SK-N-SH (cell line): ENCODE measurements at regions not wholly inside any gene's neighbourhood (a gene's known extent, or its start where the extent isn't known, plus 50 kb on each side); places are given as distances from the start of the nearest gene placed in this dataset.

Source experiments
- CTCF ChIA-PET: fragments of 300-600, 350-600 bp; formaldehyde crosslinking; extraction: SDS; loops from one replicate; lab custom pipeline; 2021; lab: Yijun Ruan, JAX
- POLR2A ChIA-PET: fragments of 350-600 bp; sonication (Branson Sonifier 250); formaldehyde crosslinking; extraction: SDS; loops from one replicate; lab custom pipeline; 2020; ENCODE audit warnings: antibody characterized with exemption, inconsistent platforms; lab: Yijun Ruan, JAX
- DNase-seq: peaks from one replicate; pipeline ENCODE4 v3.0.0; 2012
- H2AFZ ChIP-seq: fragments of 200-600 bp; sonication (generic); 2 replicates; pipeline ENCODE4 v1.8.1; 2016; ENCODE audit warnings: antibody characterized with exemption, mild to moderate bottlenecking, low read depth
- H3F3A ChIP-seq: fragments of 200-600 bp; sonication (generic); replicated peaks from 2 replicates; pipeline ENCODE3; 2016; ENCODE audit warnings: antibody characterized with exemption, mild to moderate bottlenecking; ENCODE audit not compliant: insufficient read depth
- H3K27ac ChIP-seq, 2 experiments: fragments of 200-500 bp in 1 of 2; fragments of 200-600 bp in 1 of 2; sonication (Bioruptor generic) in 1 of 2; sonication (generic), shearing (Covaris generic) in 1 of 2; 2 replicates each; pipeline versions ENCODE4 v1.5.1 to v1.6.1; 2014 to 2016; ENCODE audit warnings: low read depth in 2 of 2, inconsistent platforms in 1 of 2, low read length in 1 of 2, mild to moderate bottlenecking in 1 of 2, mixed read lengths in 1 of 2
- H3K27me3 ChIP-seq: fragments of 200-600 bp; sonication (generic), shearing (Covaris generic); 2 replicates; pipeline ENCODE4 v1.6.1; 2016; ENCODE audit warnings: mixed run types; ENCODE audit not compliant: insufficient read depth
- H3K36me3 ChIP-seq, 2 experiments: fragments of 200-500 bp in 1 of 2; fragments of 200-600 bp in 1 of 2; sonication (Bioruptor generic) in 1 of 2; sonication (generic) in 1 of 2; replicated peaks in 1 of 2; 2 replicates each; pipeline versions ENCODE3 to v1.5.1; 2014 to 2016; ENCODE audit warnings: low read length in 1 of 2, mild to moderate bottlenecking in 1 of 2; ENCODE audit not compliant: insufficient read depth in 2 of 2, control insufficient read depth in 1 of 2
- H3K4me1 ChIP-seq, 2 experiments: fragments of 200-500 bp in 1 of 2; fragments of 200-600 bp in 1 of 2; sonication (Bioruptor generic) in 1 of 2; sonication (generic), shearing (Covaris generic) in 1 of 2; 2 replicates each; pipeline versions ENCODE4 v1.5.1 to v1.6.1; 2014 to 2016; ENCODE audit warnings: low read depth in 1 of 2, low read length in 1 of 2, mixed run types in 1 of 2; ENCODE audit not compliant: insufficient read depth in 2 of 2, control insufficient read depth in 1 of 2
- H3K4me2 ChIP-seq: fragments of 200-600 bp; sonication (generic), shearing (Covaris generic); 2 replicates; pipeline ENCODE4 v1.6.1; 2017; ENCODE audit warnings: mixed run types
- H3K4me3 ChIP-seq, 2 experiments: fragments of 200-500 bp in 1 of 2; fragments of 200-600 bp in 1 of 2; sonication (Bioruptor generic) in 1 of 2; sonication (generic), shearing (Covaris generic) in 1 of 2; 2 replicates each; pipeline versions ENCODE4 v1.5.1 to v1.8.1; 2014 to 2016; ENCODE audit warnings: low read depth in 2 of 2, inconsistent platforms in 1 of 2, low read length in 1 of 2, mild to moderate bottlenecking in 1 of 2, mixed read lengths in 1 of 2, moderate library complexity in 1 of 2
- H3K79me2 ChIP-seq: fragments of 200-600 bp; sonication (generic); 2 replicates; pipeline ENCODE4 v1.8.1; 2017; ENCODE audit warnings: mild to moderate bottlenecking; ENCODE audit not compliant: insufficient read depth
- H3K9ac ChIP-seq: fragments of 200-600 bp; sonication (generic); 2 replicates; pipeline ENCODE4 v1.6.1; 2017; ENCODE audit warnings: mixed run types
- H3K9me2 ChIP-seq: fragments of 200-600 bp; sonication (generic); 2 replicates; pipeline ENCODE4 v1.6.1; 2017; ENCODE audit warnings: mixed run types
- H3K9me3 ChIP-seq: fragments of 200-600 bp; sonication (generic); 2 replicates; pipeline ENCODE4 v1.6.1; 2017; ENCODE audit warnings: mixed run types, mild to moderate bottlenecking, moderate library complexity
- H4K20me1 ChIP-seq: fragments of 200-600 bp; sonication (generic); 2 replicates; pipeline ENCODE4 v1.6.1; 2017; ENCODE audit warnings: mild to moderate bottlenecking, mixed run types; ENCODE audit not compliant: insufficient read depth
- CTCF ChIP-seq: fragments of 200-600 bp; sonication (generic); IDR thresholded peaks from 2 replicates; pipeline ENCODE4 v1.6.1; 2017; ENCODE audit warnings: antibody characterized with exemption, mild to moderate bottlenecking, moderate library complexity
- FOXJ3 ChIP-seq: sonication (generic); formaldehyde crosslinking; IDR thresholded peaks from 2 replicates; pipeline ENCODE4 v1.5.1; 2020; ENCODE audit warnings: mild to moderate bottlenecking, missing genetic modification reagents
- FOXM1 ChIP-seq: IDR thresholded peaks from 2 replicates; pipeline ENCODE4 v1.4.0; 2012; ENCODE audit warnings: low read depth, mild to moderate bottlenecking
- JUND ChIP-seq: IDR thresholded peaks from 2 replicates; pipeline ENCODE4 v1.4.0; 2012
- MAX ChIP-seq: IDR thresholded peaks from 2 replicates; pipeline ENCODE4 v1.4.0; 2012; ENCODE audit warnings: low read depth
- MEF2A ChIP-seq: IDR thresholded peaks from 2 replicates; pipeline ENCODE4 v1.4.0; 2012; ENCODE audit warnings: low read depth, borderline replicate concordance
- NFIC ChIP-seq: IDR thresholded peaks from 2 replicates; pipeline ENCODE4 v1.4.0; 2012; ENCODE audit warnings: borderline replicate concordance
- NRF1 ChIP-seq: IDR thresholded peaks from 2 replicates; pipeline ENCODE4 v1.6.1; 2012; ENCODE audit warnings: low read depth, mild to moderate bottlenecking, low read length
- PBX3 ChIP-seq: IDR thresholded peaks from 2 replicates; pipeline ENCODE4; 2012
- RAD21 ChIP-seq: IDR thresholded peaks from 2 replicates; pipeline ENCODE4 v1.6.1; 2012; ENCODE audit warnings: mild to moderate bottlenecking, low read length
- REST ChIP-seq: IDR thresholded peaks from 2 replicates; pipeline ENCODE4 v1.6.1; 2012; ENCODE audit warnings: mild to moderate bottlenecking, low read depth, low read length, moderate library complexity
- RFX5 ChIP-seq: IDR thresholded peaks from 2 replicates; pipeline ENCODE4 v1.6.1; 2012; ENCODE audit warnings: mild to moderate bottlenecking, improper control_type of control experiment, low read length
- RXRA ChIP-seq: IDR thresholded peaks from 2 replicates; pipeline ENCODE4 v1.4.0; 2012; ENCODE audit warnings: low read depth, mild to moderate bottlenecking, borderline replicate concordance
- SMC3 ChIP-seq: IDR thresholded peaks from 2 replicates; pipeline ENCODE4 v1.6.1; 2012; ENCODE audit warnings: low read depth, low read length, improper control_type of control experiment
- TAF1 ChIP-seq: IDR thresholded peaks from 2 replicates; pipeline ENCODE4 v1.6.1; 2012; ENCODE audit warnings: low read depth, mild to moderate bottlenecking, low read length, moderate library complexity, borderline replicate concordance
- TCF12 ChIP-seq: IDR thresholded peaks from 2 replicates; pipeline ENCODE4 v1.4.0; 2012
- USF2 ChIP-seq: fragments of 150-350 bp; IDR thresholded peaks from 2 replicates; pipeline ENCODE4 v1.6.1; 2017; ENCODE audit warnings: antibody characterized with exemption, low read length, low read depth, borderline replicate concordance
- YY1 ChIP-seq: IDR thresholded peaks from 2 replicates; pipeline ENCODE4 v1.4.0; 2012; ENCODE audit warnings: low read depth, mild to moderate bottlenecking
- WGBS: methylation state at CpG from one replicate; pipeline ENCODE4 v1.1.6; 2017; ENCODE audit warnings: low lambda C conversion rate; 5-methylcytosine and 5-hydroxymethylcytosine counted together

GRCh38 chr5:51302343-51302742 lies 80.9 kb upstream of the ISL1 start:
- WGBS: 22% methylated on average over 2 of the region's 2 CpGs
- Histone ChIP-seq H3K9me3 (no peaks in the 10 kb centered on the region), H3K27me3 (no peaks in the 10 kb centered on the region), H3K4me3 (no peak overlapping the region), H3F3A (no peaks in the 10 kb centered on the region), H3K9me2 (no peaks in the 10 kb centered on the region), H4K20me1 (no peaks in the 10 kb centered on the region), H3K4me2 (no peak overlapping the region), H2AFZ (no peak overlapping the region), H3K79me2 (no peaks in the 10 kb centered on the region), H3K9ac (no peak overlapping the region), H3K4me1 (no peaks in the 10 kb centered on the region), H3K36me3 (no peaks in the 10 kb centered on the region), H3K27ac (no peak overlapping the region)
- TF ChIP-seq RXRA (no peak), REST (0 out of 2 replicates have a peak, but pooled peaks have one; percentile 40)
- CTCF ChIA-PET: interaction anchor here (1.0 to 1.2 kb wide), 2 partner anchors 9 to 374 kb away, joined by 3 read pairs; no protein-coding TSS in a partner anchor
- no peak for DNase-seq
- POLR2A ChIA-PET: no interaction called here

- Histone ChIP-seq H3K36me3 (no peaks in the 10 kb centered on the region), H4K20me1 (no peaks in the 10 kb centered on the region), H3K4me1 (no peaks in the 10 kb centered on the region), H3K4me2 (no peak overlapping the region), H3F3A (no peaks in the 10 kb centered on the region), H3K27ac (no peak overlapping the region), H3K4me3 (no peak overlapping the region), H3K9me3 (no peaks in the 10 kb centered on the region), H3K27me3 (no peaks in the 10 kb centered on the region), H2AFZ (no peak overlapping the region; the same call in 1 of the 2 replicates), H3K79me2 (no peaks in the 10 kb centered on the region), H3K9ac (no peak overlapping the region), H3K9me2 (no peaks in the 10 kb centered on the region)
- WGBS: 19% methylated on average over 1 of the region's 1 CpG
- no peak for TF ChIP-seq RAD21
- no peak for TF ChIP-seq NRF1
- no peak for TF ChIP-seq JUND
- TF ChIP-seq MEF2A: no peak
- TF ChIP-seq PBX3: no peak
- TF ChIP-seq FOXM1: no peak
- TF ChIP-seq YY1: no peak
- no peak for TF ChIP-seq USF2
- no peak for TF ChIP-seq TAF1
- TF ChIP-seq FOXJ3: no peak
- no peak for TF ChIP-seq NFIC
- TF ChIP-seq CTCF: no peak
- no peak for TF ChIP-seq MAX
- TF ChIP-seq SMC3: no peak
- no peak for TF ChIP-seq TCF12
- TF ChIP-seq RFX5: no peak
- ChIA-PET CTCF (interaction anchor here (0.5 to 1.2 kb wide), 3 partner anchors 55 to 1359 kb away, joined by 3 to 4 read pairs (median 3); no protein-coding TSS in a partner anchor), POLR2A (no interaction called here)
- no peak for DNase-seq
Measured at GRCh38 chr5:51326844-51327243, 56.4 kb upstream of the ISL1 start.
